HepG2 (cell line): ENCODE measurements at regions not wholly inside any gene's neighbourhood (a gene's known extent, or its start where the extent isn't known, plus 50 kb on each side); places are given as distances from the start of the nearest gene placed in this dataset.
A peak's percentile ranks its signal among the peaks of the same experiment; 100 is the strongest.

Experiments used
- ATAC-seq: fragments of 200-7000 bp; cut with Tn5 transposase; 3 replicates; pipeline ENCODE4 v1.9.1; 2020; ENCODE audit warnings: mild to moderate bottlenecking, moderate library complexity
- BruUV-seq: library from RNA; stranded (reverse); fragments of 400-500 nt; replicated peaks from 2 replicates; lab custom pipeline; 2021; lab: Mats Ljungman, UMichigan
- CTCF ChIA-PET: fragments of 300-600 bp; formaldehyde crosslinking; extraction: SDS; loops from one replicate; lab custom pipeline; 2021; ENCODE audit warnings: low total read pairs, inconsistent platforms, low intra/inter-chr PET ratio; lab: Yijun Ruan, JAX
- POLR2A ChIA-PET: fragments of 350-600 bp; sonication (Branson Sonifier 250); formaldehyde crosslinking; loops from one replicate; lab custom pipeline; 2020; ENCODE audit warnings: antibody characterized with exemption, inconsistent platforms; lab: Yijun Ruan, JAX
- DNase-seq: peaks from one replicate; pipeline ENCODE4 v3.0.0-alpha.2; 2015; ENCODE audit warnings: low spot score
- FAIRE-seq: peaks from 3 replicates; lab custom pipeline; 2011; peaks lifted over from hg19 to GRCh38; lab: Jason Lieb, UNC
- H2AFZ ChIP-seq: one replicate; pipeline ENCODE4 v1.6.1; 2011; ENCODE audit warnings: low read length, inconsistent platforms
- H3K27ac ChIP-seq: fragments of 300-600 bp; 3 replicates; pipeline ENCODE4 v1.8.0; 2011; ENCODE audit warnings: mixed run types, mild to moderate bottlenecking, mixed read lengths, low read length, inconsistent platforms; ENCODE audit not compliant: insufficient read depth; ENCODE audit errors: extremely low read length
- H3K27me3 ChIP-seq, 2 experiments: fragments of 200-600 bp in 1 of 2; 2 replicates in 1 of 2; 3 replicates in 1 of 2; pipeline versions ENCODE4 v1.6.0 to v1.8.0; 2011; ENCODE audit warnings: low read length in 2 of 2, mild to moderate bottlenecking in 2 of 2, moderate library complexity in 2 of 2, inconsistent platforms in 1 of 2; ENCODE audit not compliant: insufficient read depth in 2 of 2, control insufficient read depth in 1 of 2
- H3K36me3 ChIP-seq, 2 experiments: fragments of 200-600 bp in 1 of 2; replicated peaks in 1 of 2; 2 replicates in 1 of 2; 3 replicates in 1 of 2; pipeline versions ENCODE4 v1.5.1 to v1.8.0; 2011; ENCODE audit warnings: low read length in 2 of 2, inconsistent platforms in 1 of 2; ENCODE audit not compliant: insufficient read depth in 2 of 2, control insufficient read depth in 1 of 2
- H3K4me1 ChIP-seq: 2 replicates; pipeline ENCODE4 v1.5.1; 2012; ENCODE audit warnings: low read length, inconsistent platforms; ENCODE audit not compliant: insufficient read depth
- H3K4me2 ChIP-seq: 2 replicates; pipeline ENCODE4 v1.6.0; 2011; ENCODE audit warnings: low read depth, low read length, inconsistent platforms
- H3K4me3 ChIP-seq, 3 experiments: fragments of 200-600 bp in 1 of 3; sonication (generic), shearing (Covaris generic) in 1 of 3; replicated peaks in 1 of 3; 2 replicates each; pipeline ENCODE4 v1.5.1; 2011 to 2016; ENCODE audit warnings: low read length in 3 of 3, inconsistent platforms in 2 of 3, low read depth in 2 of 3, mild to moderate bottlenecking in 2 of 3, control low read depth in 1 of 3, mixed read lengths in 1 of 3; ENCODE audit not compliant: insufficient read depth in 1 of 3
- H3K79me2 ChIP-seq: one replicate; pipeline ENCODE4 v1.6.1; 2011; ENCODE audit warnings: low read length, inconsistent platforms; ENCODE audit not compliant: insufficient read depth
- H3K9ac ChIP-seq: 2 replicates; pipeline ENCODE4 v1.6.0; 2011; ENCODE audit warnings: mild to moderate bottlenecking, low read depth, low read length, inconsistent platforms; ENCODE audit not compliant: insufficient read depth
- H3K9me3 ChIP-seq: 2 replicates; pipeline ENCODE4 v1.5.1; 2012; ENCODE audit warnings: mild to moderate bottlenecking, low read length
- H4K20me1 ChIP-seq: 2 replicates; pipeline ENCODE4 v1.6.0; 2011; ENCODE audit warnings: inconsistent platforms, mild to moderate bottlenecking, low read length, moderate library complexity; ENCODE audit not compliant: insufficient read depth
- CBX5 ChIP-seq: sonication (generic); formaldehyde crosslinking; IDR thresholded peaks from 2 replicates; pipeline ENCODE4 v1.4.0; 2020; ENCODE audit warnings: missing genetic modification reagents, borderline replicate concordance
- GATA4 ChIP-seq: sonication (generic); IDR thresholded peaks from 2 replicates; pipeline ENCODE4 v1.6.1; 2016; ENCODE audit warnings: antibody characterized with exemption, low read depth, borderline replicate concordance
- MEF2D ChIP-seq: sonication (generic); formaldehyde crosslinking; IDR thresholded peaks from 2 replicates; pipeline ENCODE4 v1.5.1; 2020; ENCODE audit warnings: mild to moderate bottlenecking, missing genetic modification reagents
- SOX13 ChIP-seq, 3 experiments: fragments of 450-650 bp in 1 of 3; sonication (generic) in 1 of 3; formaldehyde crosslinking in 1 of 3; IDR thresholded peaks in 2 of 3; conservative IDR thresholded peaks in 1 of 3; 2 replicates each; pipeline versions ENCODE4 v1.5.0 to v1.6.1; 2016 to 2020; ENCODE audit warnings: antibody characterized with exemption in 1 of 3, mild to moderate bottlenecking in 1 of 3, missing compliant biosample characterization in 1 of 3, missing genetic modification reagents in 1 of 3, moderate library complexity in 1 of 3
- SSRP1 ChIP-seq: IDR thresholded peaks from 2 replicates; pipeline ENCODE4 v1.6.1; 2016; ENCODE audit warnings: control low read depth
- STAT5B ChIP-seq: sonication (generic); formaldehyde crosslinking; IDR thresholded peaks from 2 replicates; pipeline ENCODE4 v1.4.0; 2020; ENCODE audit warnings: missing genetic modification reagents
- ZFP1 ChIP-seq: IDR thresholded peaks from 2 replicates; pipeline ENCODE4 v1.6.1; 2016
- ZFX ChIP-seq: sonication (generic); formaldehyde crosslinking; IDR thresholded peaks from 2 replicates; pipeline ENCODE4 v1.4.0; 2020; ENCODE audit warnings: mild to moderate bottlenecking, low read depth, missing genetic modification reagents, moderate library complexity
- ZNF12 ChIP-seq: sonication (generic); formaldehyde crosslinking; IDR thresholded peaks from 2 replicates; pipeline ENCODE4 v1.5.0; 2020; ENCODE audit warnings: missing genetic modification reagents
- ZNF121 ChIP-seq: sonication (generic); formaldehyde crosslinking; IDR thresholded peaks from 2 replicates; pipeline ENCODE4 v1.5.0; 2020; ENCODE audit warnings: mild to moderate bottlenecking, missing genetic modification reagents
- ZNF24 ChIP-seq: fragments of 450-650 bp; IDR thresholded peaks from 2 replicates; pipeline ENCODE4 v1.6.1; 2017; ENCODE audit warnings: antibody characterized with exemption, mild to moderate bottlenecking
- ZNF562 ChIP-seq: sonication (generic); formaldehyde crosslinking; IDR thresholded peaks from 2 replicates; pipeline ENCODE4 v1.8.0; 2022; ENCODE audit warnings: missing genetic modification reagents, borderline replicate concordance
- WGBS: methylation state at CpG from one replicate; pipeline ENCODE4 v1.1.6; 2017; ENCODE audit warnings: low lambda C conversion rate; 5-methylcytosine and 5-hydroxymethylcytosine counted together
- in situ Hi-C: cut with HindIII; loops from 2 replicates; pipeline ENCODE4 v1.10.0; 2017; ENCODE audit warnings: low pct_unique_long_range_greater_than_20kb; ENCODE audit not compliant: extremely low pct_ligation_motif_present
- intact Hi-C: fragments of 100-400 bp; cut with micrococcal nuclease; formaldehyde crosslinking; loops from one replicate; pipeline ENCODE4 v1.10.0; 2022; ENCODE audit not compliant: unreplicated experiment
- TF ChIP-seq, protein P1 (sequence below): sonication (generic); formaldehyde crosslinking; IDR thresholded peaks from 2 replicates; pipeline ENCODE4 v1.5.0; 2020; ENCODE audit warnings: missing genetic modification reagents, mild to moderate bottlenecking, borderline replicate concordance
- TF ChIP-seq, protein P2 (sequence below): sonication (generic); formaldehyde crosslinking; IDR thresholded peaks from 2 replicates; pipeline ENCODE4 v1.4.0; 2020; ENCODE audit warnings: missing genetic modification reagents, mild to moderate bottlenecking, borderline replicate concordance
- TF ChIP-seq, protein P3 (sequence below): sonication (generic); formaldehyde crosslinking; IDR thresholded peaks from 2 replicates; pipeline ENCODE4 v1.5.1; 2020; ENCODE audit warnings: missing genetic modification reagents, mild to moderate bottlenecking, borderline replicate concordance
- TF ChIP-seq, protein P4 (sequence below), 2 experiments: fragments of 450-650 bp in 1 of 2; sonication (generic) in 1 of 2; formaldehyde crosslinking; IDR thresholded peaks; 2 replicates each; pipeline versions ENCODE4 v1.5.0 to v1.8.0; 2020 to 2022; ENCODE audit warnings: mild to moderate bottlenecking in 1 of 2, missing genetic modification reagents in 1 of 2

DNA sequence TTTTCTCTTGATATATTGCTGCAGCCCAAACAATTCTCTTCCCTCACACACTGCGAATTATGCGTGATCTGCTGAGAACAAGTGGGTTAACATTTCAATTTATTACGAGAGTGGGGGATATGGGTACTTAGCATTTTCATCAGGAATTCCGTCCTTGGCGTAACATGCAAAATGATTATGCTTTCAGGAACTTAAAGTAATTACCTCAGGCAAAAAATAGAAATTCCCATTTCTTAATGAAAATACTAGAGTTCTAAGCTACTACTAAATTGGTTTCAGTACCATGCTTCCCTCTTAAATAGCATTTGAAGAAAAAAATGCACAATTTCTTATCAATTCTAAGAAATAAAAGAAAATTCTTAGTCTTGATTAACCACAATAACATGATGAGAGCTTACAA, 213.5 kb downstream of the GPAM start (continued):
- TF ChIP-seq, protein P1, sequence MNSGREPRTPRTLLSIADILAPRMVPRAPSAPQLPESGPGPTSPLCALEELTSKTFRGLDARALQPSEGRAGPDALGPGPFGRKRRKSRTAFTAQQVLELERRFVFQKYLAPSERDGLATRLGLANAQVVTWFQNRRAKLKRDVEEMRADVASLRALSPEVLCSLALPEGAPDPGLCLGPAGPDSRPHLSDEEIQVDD (CRISPR knock-in tag), result no peak
- TF ChIP-seq, all 625 proteins: peak for 0

DNA sequence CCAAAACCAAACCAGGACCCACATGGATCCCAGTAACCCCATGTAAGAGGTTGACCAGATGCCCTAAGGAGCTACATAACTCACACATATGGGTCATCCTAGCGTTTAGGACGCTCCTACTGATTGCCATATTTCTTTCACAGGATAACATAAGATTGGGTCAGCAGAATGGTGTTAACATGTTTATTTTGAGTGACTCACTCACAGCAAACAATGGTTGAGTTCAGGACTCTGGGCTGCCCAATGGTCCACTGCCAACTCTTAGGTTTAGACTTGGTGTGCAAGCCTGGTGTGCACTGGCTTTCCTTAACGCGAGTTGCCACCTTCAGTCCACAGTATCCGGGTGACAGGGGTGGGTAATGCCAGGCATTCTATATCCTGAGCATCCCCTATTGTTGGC, 211.5 kb downstream of the GPAM start:
- Histone ChIP-seq H3K9ac (no peak overlapping the region), H3K79me2 (no peaks in the 10 kb centered on the region), H4K20me1 (no peaks in the 10 kb centered on the region), H3K4me1 (no peaks in the 10 kb centered on the region), H3K9me3 (no peaks in the 10 kb centered on the region), H3K27me3 (no peaks in the 10 kb centered on the region), H3K4me2 (no peak overlapping the region), H3K4me3 (no peak overlapping the region), H3K36me3 (no peaks in the 10 kb centered on the region), H2AFZ (no peak overlapping the region), H3K27ac (no peak overlapping the region)
- POLR2A ChIA-PET, result no interaction called here
- intact Hi-C loops, result no loop called here
- CTCF ChIA-PET, result no interaction called here
- no TSS peak for BruUV-seq
- ATAC-seq (peak; percentile 79; the same call in 2 of the 3 replicates), DNase-seq (peak; percentile 31), FAIRE-seq (no peak)
- 0% methylated on average over 3 of the region's 5 CpGs for WGBS
- in situ Hi-C loops, result no loop called here
- TF ChIP-seq ZNF121 (no peak), SSRP1 (no peak), CBX5 (CRISPR knock-in tag) (no peak), GATA4 (no peak), ZNF24 (no peak), ZFX (no peak), ZFP1 (CRISPR knock-in tag) (no peak), STAT5B (CRISPR knock-in tag) (no peak), ZNF562 (no peak), MEF2D (CRISPR knock-in tag) (no peak), SOX13 (IDR thresholded peaks at IDR 0.05) (no peak), SOX13 (CRISPR knock-in tag; conservative IDR thresholded peaks at IDR 0.05 in 1 of 2, IDR thresholded peaks at IDR 0.05 in 1 of 2) (peak in 1 of 2 experiments; percentile 26; a peak in 1 of 4 replicates), ZNF12 (no peak)
- TF ChIP-seq, protein P2, sequence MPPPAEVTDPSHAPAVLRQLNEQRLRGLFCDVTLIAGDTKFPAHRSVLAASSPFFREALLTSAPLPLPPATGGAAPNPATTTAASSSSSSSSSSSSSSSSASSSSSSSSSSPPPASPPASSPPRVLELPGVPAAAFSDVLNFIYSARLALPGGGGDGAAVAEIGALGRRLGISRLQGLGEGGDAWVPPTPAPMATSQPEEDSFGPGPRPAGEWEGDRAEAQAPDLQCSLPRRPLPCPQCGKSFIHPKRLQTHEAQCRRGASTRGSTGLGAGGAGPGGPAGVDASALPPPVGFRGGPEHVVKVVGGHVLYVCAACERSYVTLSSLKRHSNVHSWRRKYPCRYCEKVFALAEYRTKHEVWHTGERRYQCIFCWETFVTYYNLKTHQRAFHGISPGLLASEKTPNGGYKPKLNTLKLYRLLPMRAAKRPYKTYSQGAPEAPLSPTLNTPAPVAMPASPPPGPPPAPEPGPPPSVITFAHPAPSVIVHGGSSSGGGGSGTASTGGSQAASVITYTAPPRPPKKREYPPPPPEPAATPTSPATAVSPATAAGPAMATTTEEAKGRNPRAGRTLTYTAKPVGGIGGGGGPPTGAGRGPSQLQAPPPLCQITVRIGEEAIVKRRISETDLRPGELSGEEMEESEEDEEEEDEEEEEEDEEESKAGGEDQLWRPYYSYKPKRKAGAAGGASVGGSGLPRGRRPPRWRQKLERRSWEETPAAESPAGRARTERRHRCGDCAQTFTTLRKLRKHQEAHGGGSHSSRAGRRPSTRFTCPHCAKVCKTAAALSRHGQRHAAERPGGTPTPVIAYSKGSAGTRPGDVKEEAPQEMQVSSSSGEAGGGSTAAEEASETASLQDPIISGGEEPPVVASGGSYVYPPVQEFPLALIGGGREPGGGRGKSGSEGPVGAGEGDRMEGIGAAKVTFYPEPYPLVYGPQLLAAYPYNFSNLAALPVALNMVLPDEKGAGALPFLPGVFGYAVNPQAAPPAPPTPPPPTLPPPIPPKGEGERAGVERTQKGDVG (CRISPR knock-in tag), result no peak
- TF ChIP-seq, protein P3, sequence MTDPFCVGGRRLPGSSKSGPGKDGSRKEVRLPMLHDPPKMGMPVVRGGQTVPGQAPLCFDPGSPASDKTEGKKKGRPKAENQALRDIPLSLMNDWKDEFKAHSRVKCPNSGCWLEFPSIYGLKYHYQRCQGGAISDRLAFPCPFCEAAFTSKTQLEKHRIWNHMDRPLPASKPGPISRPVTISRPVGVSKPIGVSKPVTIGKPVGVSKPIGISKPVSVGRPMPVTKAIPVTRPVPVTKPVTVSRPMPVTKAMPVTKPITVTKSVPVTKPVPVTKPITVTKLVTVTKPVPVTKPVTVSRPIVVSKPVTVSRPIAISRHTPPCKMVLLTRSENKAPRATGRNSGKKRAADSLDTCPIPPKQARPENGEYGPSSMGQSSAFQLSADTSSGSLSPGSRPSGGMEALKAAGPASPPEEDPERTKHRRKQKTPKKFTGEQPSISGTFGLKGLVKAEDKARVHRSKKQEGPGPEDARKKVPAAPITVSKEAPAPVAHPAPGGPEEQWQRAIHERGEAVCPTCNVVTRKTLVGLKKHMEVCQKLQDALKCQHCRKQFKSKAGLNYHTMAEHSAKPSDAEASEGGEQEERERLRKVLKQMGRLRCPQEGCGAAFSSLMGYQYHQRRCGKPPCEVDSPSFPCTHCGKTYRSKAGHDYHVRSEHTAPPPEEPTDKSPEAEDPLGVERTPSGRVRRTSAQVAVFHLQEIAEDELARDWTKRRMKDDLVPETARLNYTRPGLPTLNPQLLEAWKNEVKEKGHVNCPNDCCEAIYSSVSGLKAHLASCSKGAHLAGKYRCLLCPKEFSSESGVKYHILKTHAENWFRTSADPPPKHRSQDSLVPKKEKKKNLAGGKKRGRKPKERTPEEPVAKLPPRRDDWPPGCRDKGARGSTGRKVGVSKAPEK (CRISPR knock-in tag), result no peak
- TF ChIP-seq, protein P4, sequence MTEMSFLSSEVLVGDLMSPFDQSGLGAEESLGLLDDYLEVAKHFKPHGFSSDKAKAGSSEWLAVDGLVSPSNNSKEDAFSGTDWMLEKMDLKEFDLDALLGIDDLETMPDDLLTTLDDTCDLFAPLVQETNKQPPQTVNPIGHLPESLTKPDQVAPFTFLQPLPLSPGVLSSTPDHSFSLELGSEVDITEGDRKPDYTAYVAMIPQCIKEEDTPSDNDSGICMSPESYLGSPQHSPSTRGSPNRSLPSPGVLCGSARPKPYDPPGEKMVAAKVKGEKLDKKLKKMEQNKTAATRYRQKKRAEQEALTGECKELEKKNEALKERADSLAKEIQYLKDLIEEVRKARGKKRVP (CRISPR knock-in tag; IDR thresholded peaks at IDR 0.05), result 0 out of 4 replicates have a peak, but pooled peaks of 1 of the 2 experiments have one; percentile 27
